Peyer's patch (tissue), 4 donors: ENCODE measurements at regions not wholly inside any gene's neighbourhood (a gene's known extent, or its start where the extent isn't known, plus 50 kb on each side); places are given as distances from the start of the nearest gene placed in this dataset.

Source experiments
- POLR2A ChIP-seq, 2 donors: fragments of 450-650 bp; IDR thresholded peaks; one replicate each; pipeline ENCODE4 v1.5.1; 2017; ENCODE audit warnings: antibody characterized with exemption in 2 of 2, mild to moderate bottlenecking in 2 of 2, moderate library complexity in 2 of 2
- TF ChIP-seq, protein P1 (sequence below), 6 experiments: fragments of 450-650 bp in 4 of 6; fragments of 200-600 bp in 2 of 6; sonication (generic) in 1 of 6; IDR thresholded peaks; one replicate each; pipeline ENCODE4 v1.5.1; 2017 to 2019; ENCODE audit warnings: antibody characterized with exemption in 6 of 6, mild to moderate bottlenecking in 3 of 6, moderate library complexity in 1 of 6

DNA sequence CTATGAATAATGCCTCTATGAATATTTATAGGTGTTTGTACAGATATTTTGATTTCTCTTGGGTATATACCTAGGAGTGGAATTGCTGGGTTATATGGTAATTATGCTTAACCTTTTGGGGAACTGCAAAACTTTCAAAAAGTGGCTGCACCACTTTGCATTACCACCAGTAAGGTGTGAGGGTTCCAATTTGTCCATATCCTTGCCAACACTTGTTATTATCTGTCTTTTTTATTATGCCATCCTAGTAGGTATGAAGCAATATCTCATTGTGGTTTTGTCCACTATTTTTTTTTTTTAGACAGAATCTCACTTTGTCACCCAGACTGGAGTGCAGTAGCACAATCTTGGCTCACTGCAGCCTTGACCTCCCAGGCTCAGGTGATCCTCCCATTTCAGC is 112.2 kb upstream of the FBXO11 start:
- TF ChIP-seq, protein P1, sequence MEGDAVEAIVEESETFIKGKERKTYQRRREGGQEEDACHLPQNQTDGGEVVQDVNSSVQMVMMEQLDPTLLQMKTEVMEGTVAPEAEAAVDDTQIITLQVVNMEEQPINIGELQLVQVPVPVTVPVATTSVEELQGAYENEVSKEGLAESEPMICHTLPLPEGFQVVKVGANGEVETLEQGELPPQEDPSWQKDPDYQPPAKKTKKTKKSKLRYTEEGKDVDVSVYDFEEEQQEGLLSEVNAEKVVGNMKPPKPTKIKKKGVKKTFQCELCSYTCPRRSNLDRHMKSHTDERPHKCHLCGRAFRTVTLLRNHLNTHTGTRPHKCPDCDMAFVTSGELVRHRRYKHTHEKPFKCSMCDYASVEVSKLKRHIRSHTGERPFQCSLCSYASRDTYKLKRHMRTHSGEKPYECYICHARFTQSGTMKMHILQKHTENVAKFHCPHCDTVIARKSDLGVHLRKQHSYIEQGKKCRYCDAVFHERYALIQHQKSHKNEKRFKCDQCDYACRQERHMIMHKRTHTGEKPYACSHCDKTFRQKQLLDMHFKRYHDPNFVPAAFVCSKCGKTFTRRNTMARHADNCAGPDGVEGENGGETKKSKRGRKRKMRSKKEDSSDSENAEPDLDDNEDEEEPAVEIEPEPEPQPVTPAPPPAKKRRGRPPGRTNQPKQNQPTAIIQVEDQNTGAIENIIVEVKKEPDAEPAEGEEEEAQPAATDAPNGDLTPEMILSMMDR (IDR thresholded peaks at IDR 0.05) = no peak
- TF ChIP-seq POLR2A (IDR thresholded peaks at IDR 0.05) = no peak
